Hepatocyte (in vitro differentiated cells): ENCODE measurements at regions not wholly inside any gene's neighbourhood (a gene's known extent, or its start where the extent isn't known, plus 50 kb on each side); places are given as distances from the start of the nearest gene placed in this dataset.
"Not testable (repeated sequence)": the region's sequence is repeated elsewhere in the genome, so short reads cannot be mapped to it uniquely, and the experiment has no call there.

ENCODE experiments used
- CTCF ChIP-seq: fragments of 200-600 bp; sonication (generic); IDR thresholded peaks from 2 replicates; pipeline ENCODE4 v1.5.1; 2016; ENCODE audit warnings: antibody characterized with exemption, mild to moderate bottlenecking; ENCODE audit not compliant: poor library complexity
- EZH2 ChIP-seq: fragments of 200-600 bp; sonication (generic); IDR thresholded peaks from 2 replicates; pipeline ENCODE4 v1.6.1; 2016; ENCODE audit warnings: antibody characterized with exemption, mild to moderate bottlenecking, borderline replicate concordance
- EZH2phosphoT487 ChIP-seq: fragments of 200-600 bp; sonication (generic); IDR thresholded peaks from one replicate; pipeline ENCODE4 v1.6.1; 2018; ENCODE audit warnings: antibody characterized with exemption, mild to moderate bottlenecking, low read depth, moderate library complexity; ENCODE audit not compliant: unreplicated experiment, severe bottlenecking

- not testable (repeated sequence) for TF ChIP-seq CTCF, EZH2phosphoT487, EZH2
Observed at GRCh38 chr11:67781967-67782366, 107.5 kb upstream of the ALDH3B2 start.
